Kidney glomerular epithelial cell (primary cell): ENCODE measurements at regions not wholly inside any gene's neighbourhood (a gene's known extent, or its start where the extent isn't known, plus 50 kb on each side); places are given as distances from the start of the nearest gene placed in this dataset.
"Not testable (repeated sequence)": the region's sequence is repeated elsewhere in the genome, so short reads cannot be mapped to it uniquely, and the experiment has no call there.

Experiments used
- DNase-seq: peaks from one replicate; lab custom pipeline; 2025; lab: John Stamatoyannopoulos, UW

DNA sequence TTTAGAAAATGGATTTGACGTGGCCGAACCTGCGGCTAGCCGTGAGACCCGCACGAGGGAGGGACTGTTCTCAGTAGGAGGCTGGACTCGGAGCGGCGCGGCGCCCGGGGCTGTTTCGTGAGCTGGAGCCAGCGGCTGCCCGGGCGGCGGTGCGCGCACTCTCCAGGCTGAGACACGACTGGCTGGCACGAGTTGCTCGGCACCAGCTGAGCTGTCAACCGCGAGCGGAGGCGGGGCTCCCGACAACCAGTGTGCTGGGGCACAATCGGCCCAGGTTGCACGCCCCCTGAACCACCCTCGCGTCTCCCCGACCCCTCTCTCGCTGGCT lies 58.5 kb upstream of the NBPF26 start:
- DNase-seq, result not testable (repeated sequence)

DNA sequence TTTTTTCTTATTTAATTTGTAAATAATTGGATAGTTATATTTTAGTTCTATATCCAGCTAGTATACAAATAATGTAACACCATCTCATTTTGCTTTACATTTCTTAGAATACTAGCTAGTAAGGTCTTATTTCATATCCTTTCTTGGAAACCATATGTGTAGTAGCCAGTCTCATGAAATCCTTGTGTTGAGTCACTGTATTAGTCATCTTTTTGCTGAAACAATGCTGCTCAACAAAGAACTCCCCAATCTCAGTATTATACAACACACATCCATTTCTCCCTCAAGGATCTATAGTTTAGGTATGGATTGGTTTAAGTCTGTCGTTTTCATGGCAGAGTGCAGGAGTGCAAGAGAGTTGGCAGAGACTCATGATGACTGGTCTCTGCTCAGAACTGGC lies 55.6 kb upstream of the NBPF26 start:
- not testable (repeated sequence) for DNase-seq
